T-helper 2 cell treated with Interferon-gamma antibody and Interleukin-4, amounts not matched to agents 5 μg/mL and 100 μg/mL, for 36 hours (primary cell): ENCODE measurements at regions not wholly inside any gene's neighbourhood (a gene's known extent, or its start where the extent isn't known, plus 50 kb on each side); places are given as distances from the start of the nearest gene placed in this dataset.

Experiments
- DNase-seq: peaks from one replicate; pipeline ENCODE4 v3.0.0; 2021; ENCODE audit warnings: low spot score
- H3K27ac Mint-ChIP-seq: one replicate; pipeline ENCODE4 v1.8.0; 2021; ENCODE audit warnings: mild to moderate bottlenecking, mixed read lengths
- H3K27me3 Mint-ChIP-seq: one replicate; pipeline ENCODE4 v1.8.0; 2021; ENCODE audit warnings: low read depth, mixed read lengths
- H3K36me3 Mint-ChIP-seq: one replicate; pipeline ENCODE4 v1.8.0; 2021; ENCODE audit warnings: low read depth, mixed read lengths
- H3K4me1 Mint-ChIP-seq: one replicate; pipeline ENCODE4 v1.8.0; 2021; ENCODE audit warnings: low read depth, mixed read lengths
- H3K4me3 Mint-ChIP-seq: one replicate; pipeline ENCODE4 v1.8.0; 2022; ENCODE audit warnings: mild to moderate bottlenecking, moderate library complexity, mixed read lengths
- H3K9me3 Mint-ChIP-seq: one replicate; pipeline ENCODE4 v1.8.0; 2021; ENCODE audit warnings: mixed read lengths

DNA sequence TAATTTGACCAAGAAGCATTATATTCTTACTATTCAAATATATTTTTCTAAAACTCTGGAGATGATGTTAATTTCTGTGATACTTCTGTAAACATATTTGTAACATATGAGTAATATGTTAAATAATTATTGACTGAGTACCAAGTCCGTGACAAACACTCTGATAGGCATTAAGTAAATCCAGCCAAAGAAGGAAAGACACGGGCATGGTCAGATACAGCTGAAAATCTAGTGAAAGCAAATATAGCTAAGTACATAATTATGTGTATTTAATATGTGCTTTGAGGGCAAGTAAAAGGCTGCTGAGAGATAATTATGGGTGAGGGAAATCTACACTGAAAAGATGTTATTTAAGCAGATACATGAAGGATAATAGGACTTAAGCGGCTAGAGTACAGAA is 1263.6 kb upstream of the ADGRL3 start:
- H3K4me1 Mint-ChIP-seq: no peaks in the 10 kb centered on the region
- peaks cover 16% of the 10 kb centered on the region for H3K9me3 Mint-ChIP-seq
- H3K36me3 Mint-ChIP-seq: no peaks in the 10 kb centered on the region

DNA sequence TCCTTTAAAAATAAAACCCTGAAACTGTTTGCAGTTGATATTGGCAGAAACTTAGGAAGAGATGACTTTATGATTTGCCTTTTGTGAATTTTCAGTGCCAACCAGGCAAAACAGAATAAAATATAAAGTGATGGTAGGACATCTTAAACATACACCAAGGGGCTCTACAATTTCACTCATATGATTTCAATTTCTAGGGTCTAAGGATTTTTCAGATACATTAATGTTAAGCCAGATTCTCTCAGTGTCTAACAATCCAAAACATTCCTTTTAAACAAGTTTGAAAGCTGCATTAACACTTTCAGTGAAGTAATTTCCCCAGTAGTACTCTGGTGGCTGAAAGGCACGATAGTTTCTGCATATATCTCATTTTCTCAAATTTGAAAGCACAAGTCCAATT is 1262.0 kb upstream of the ADGRL3 start:
- Mint-ChIP-seq H3K4me1 (no peaks in the 10 kb centered on the region), H3K36me3 (no peaks in the 10 kb centered on the region), H3K27me3 (no peaks in the 10 kb centered on the region), H3K9me3 (peaks cover 14% of the 10 kb centered on the region), H3K27ac (no peak overlapping the region), H3K4me3 (no peak overlapping the region)
- no peak for DNase-seq

More for the DNA sequence above, 1263.6 kb upstream of the ADGRL3 start:
- Mint-ChIP-seq H3K4me3 (no peak overlapping the region), H3K27ac (no peak overlapping the region), H3K27me3 (no peaks in the 10 kb centered on the region)
- no peak for DNase-seq

DNA sequence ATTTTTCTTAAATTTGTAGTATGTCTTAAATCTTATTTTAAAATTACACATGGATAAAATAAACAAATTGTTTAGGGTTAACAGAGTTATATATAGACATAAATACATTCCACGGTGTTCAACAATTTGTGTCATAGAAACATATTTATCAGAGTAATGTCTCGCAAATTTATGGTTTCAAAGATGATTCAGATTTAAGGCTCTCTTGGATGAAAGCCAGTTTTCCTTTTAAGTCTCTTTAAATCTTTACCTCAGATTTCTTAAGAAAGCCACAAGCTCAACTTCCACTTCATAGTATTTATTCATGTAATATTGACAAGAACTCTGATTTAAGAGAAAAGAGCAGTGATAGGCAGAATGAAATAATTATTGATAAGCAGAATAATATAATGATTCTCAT is 1254.8 kb upstream of the ADGRL3 start:
- Mint-ChIP-seq H3K27ac (no peak overlapping the region), H3K27me3 (no peaks in the 10 kb centered on the region), H3K4me3 (no peak overlapping the region), H3K36me3 (no peaks in the 10 kb centered on the region), H3K9me3 (peaks cover 32% of the 10 kb centered on the region), H3K4me1 (no peaks in the 10 kb centered on the region)
- DNase-seq: no peak

DNA sequence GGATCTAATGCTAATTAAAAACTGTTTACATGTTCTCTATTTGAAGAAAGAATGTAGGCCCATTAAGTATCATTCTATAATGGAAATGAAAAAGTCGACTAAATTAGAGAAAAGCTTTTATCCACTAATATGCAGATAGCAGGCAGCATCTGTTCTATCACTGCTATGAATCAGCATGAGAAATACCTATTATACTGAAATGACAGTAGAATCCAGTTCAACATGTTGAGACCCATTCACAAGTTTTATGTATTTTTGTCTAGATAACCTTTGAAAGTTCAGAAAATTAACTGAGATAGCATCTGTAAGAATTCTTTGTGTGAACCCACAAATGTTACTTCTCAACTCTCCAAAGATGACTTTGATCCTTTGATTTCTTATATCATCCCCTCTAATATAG is 1254.4 kb upstream of the ADGRL3 start:
- Mint-ChIP-seq H3K36me3 (no peaks in the 10 kb centered on the region), H3K4me1 (no peaks in the 10 kb centered on the region), H3K4me3 (no peak overlapping the region), H3K27ac (no peak overlapping the region), H3K9me3 (peaks cover 36% of the 10 kb centered on the region), H3K27me3 (no peaks in the 10 kb centered on the region)
- DNase-seq: no peak

DNA sequence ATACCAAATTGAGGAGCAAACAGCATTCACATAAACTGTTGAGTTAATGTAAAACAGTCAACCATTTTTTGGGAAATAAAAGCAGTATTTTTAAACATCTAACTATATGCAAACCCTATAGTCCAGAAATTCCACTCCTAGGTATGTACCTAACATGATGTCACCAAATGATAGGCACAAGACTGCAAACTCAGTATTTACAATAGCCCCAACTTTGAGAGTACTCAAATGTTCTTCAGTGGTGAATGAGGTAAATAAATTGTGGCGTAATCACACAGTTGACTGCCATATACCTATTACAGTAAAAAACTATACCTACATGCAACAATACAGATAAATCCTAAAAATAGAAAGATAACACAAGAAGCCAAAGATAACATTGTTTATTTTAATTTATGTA is 1243.8 kb upstream of the ADGRL3 start:
- H3K9me3 Mint-ChIP-seq: peaks cover 12% of the 10 kb centered on the region
- H3K4me3 Mint-ChIP-seq: no peak overlapping the region
- no peak overlapping the region for H3K27ac Mint-ChIP-seq
- DNase-seq: no peak
- H3K27me3 Mint-ChIP-seq: no peaks in the 10 kb centered on the region
- no peaks in the 10 kb centered on the region for H3K4me1 Mint-ChIP-seq
- H3K36me3 Mint-ChIP-seq: no peaks in the 10 kb centered on the region

DNA sequence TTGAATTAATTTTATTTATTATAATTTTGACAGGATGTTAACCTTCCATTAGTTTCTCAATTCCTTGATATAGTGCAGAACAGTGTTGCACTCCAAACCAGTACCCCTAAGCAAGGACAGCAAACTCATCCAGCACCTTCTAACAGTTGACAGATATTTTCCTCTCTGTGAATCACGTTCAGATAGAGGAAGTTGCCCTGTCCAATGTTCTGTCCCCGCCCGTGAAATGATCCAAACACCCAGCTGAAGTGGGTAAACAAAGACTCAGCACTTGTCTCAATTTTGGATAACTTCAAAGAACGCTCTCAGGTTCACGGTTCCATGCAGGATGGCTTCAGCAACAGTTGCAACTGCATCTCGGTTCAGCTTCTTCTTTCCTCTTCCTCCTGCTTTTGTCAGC is 1240.0 kb upstream of the ADGRL3 start:
- Mint-ChIP-seq H3K27ac (no peak overlapping the region), H3K4me1 (no peaks in the 10 kb centered on the region), H3K36me3 (no peaks in the 10 kb centered on the region), H3K9me3 (peaks cover 19% of the 10 kb centered on the region), H3K27me3 (no peaks in the 10 kb centered on the region), H3K4me3 (no peak overlapping the region)
- no peak for DNase-seq

DNA sequence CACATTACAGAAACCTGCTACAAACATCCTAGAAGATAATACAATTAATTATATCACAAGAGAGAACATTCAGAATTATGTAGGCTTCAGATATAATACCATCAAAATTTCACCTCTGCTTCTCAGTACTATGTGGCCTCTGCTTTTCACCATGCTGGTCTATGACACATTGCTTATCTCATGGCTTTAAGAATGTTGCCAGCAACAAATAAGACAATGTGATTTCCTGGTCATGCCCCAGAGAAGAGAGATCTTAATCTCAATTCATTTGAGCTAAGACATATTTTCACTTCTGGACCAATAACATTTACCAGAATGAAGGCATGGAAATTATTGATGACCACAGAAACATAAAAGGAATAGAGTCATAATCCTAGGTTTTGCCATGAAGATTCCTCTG is 1233.4 kb upstream of the ADGRL3 start:
- Mint-ChIP-seq H3K4me3 (no peak overlapping the region), H3K36me3 (no peaks in the 10 kb centered on the region), H3K9me3 (peaks cover 47% of the 10 kb centered on the region), H3K27ac (no peak overlapping the region), H3K27me3 (no peaks in the 10 kb centered on the region), H3K4me1 (no peaks in the 10 kb centered on the region)
- no peak for DNase-seq

DNA sequence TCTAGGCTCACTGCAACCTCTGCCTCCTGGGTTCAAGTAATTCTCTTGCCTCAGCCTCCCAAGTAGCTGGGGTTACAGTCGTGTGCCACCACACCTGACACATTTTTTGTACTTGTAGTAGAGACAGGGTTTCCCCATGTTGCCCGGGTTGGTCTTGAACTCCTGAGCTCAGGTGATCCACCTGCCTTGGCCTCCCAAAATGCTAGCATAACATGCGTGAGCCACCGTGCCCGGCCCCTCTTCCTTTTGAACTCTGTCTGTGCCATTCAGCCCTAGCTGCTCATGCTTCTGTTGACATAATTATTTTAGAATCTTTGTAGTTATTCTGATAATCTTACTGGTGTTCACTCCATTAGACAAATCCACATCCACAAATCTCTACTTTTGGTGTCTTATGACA is 1231.3 kb upstream of the ADGRL3 start:
- Mint-ChIP-seq H3K27ac (no peak overlapping the region), H3K27me3 (no peaks in the 10 kb centered on the region), H3K9me3 (peaks cover 36% of the 10 kb centered on the region), H3K36me3 (no peaks in the 10 kb centered on the region), H3K4me1 (no peaks in the 10 kb centered on the region), H3K4me3 (no peak overlapping the region)
- DNase-seq: no peak

DNA sequence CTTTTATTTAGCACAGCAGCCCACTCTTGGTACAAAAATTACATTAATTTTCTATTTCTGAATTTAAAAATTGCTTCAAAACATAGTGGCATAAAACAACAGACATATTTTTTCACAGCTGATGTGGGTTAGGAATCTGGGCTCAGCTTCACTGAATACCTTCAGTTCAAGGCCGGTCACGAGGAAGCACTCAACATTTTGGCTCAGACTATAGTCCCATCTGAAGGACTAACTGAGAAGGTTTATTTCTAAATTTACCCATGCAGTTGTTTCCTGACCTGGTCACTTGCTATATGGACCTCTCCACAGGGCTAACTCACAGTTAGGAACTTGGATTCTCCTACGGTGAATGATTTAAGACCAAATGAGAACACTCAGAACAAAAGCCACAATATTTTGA is 1230.2 kb upstream of the ADGRL3 start:
- DNase-seq: no peak
- no peaks in the 10 kb centered on the region for H3K4me1 Mint-ChIP-seq
- H3K27me3 Mint-ChIP-seq: no peaks in the 10 kb centered on the region
- no peak overlapping the region for H3K4me3 Mint-ChIP-seq
- H3K36me3 Mint-ChIP-seq: no peaks in the 10 kb centered on the region
- no peak overlapping the region for H3K27ac Mint-ChIP-seq
- H3K9me3 Mint-ChIP-seq: peaks cover 36% of the 10 kb centered on the region

DNA sequence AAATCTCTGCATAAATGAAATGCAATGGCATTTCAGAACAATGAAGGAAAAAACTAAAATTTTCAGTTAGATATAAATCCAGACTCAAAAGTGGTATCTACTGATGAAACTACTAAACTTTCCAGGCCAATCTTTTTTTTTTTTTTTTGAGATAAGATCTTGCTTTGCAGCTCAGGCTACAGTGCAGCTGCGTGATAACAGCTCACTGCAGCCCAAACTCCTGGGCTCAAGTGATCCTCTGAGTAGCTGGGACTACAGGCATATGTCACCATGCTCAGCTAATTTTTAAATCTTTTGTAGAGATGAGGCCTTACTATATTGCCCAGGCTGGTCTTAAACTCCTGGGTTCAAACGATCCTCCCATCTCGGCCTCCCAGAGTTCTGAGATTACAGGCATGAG is 1228.2 kb upstream of the ADGRL3 start:
- H3K36me3 Mint-ChIP-seq: no peaks in the 10 kb centered on the region
- peaks cover 36% of the 10 kb centered on the region for H3K9me3 Mint-ChIP-seq
- H3K4me1 Mint-ChIP-seq: no peaks in the 10 kb centered on the region
- H3K4me3 Mint-ChIP-seq: no peak overlapping the region
- no peak overlapping the region for H3K27ac Mint-ChIP-seq
- no peak for DNase-seq
- H3K27me3 Mint-ChIP-seq: no peaks in the 10 kb centered on the region

DNA sequence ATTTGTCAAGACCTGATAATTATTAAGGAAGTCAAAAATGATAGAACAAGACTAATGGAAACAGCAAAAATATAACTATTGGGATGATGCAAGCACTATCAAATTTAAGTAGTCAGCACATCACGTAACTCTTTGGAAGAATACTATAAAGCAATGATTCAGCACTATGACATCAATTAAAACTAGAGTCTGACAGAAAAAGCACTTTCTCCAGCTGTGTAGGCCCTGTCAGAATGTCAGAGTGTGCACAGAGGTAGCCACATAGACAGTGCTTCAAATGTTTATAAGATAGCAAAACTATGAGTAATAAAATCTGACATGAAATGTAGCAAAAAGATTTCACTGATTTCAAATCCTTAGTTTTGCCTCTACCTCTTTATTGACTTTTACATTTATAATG is 1226.6 kb upstream of the ADGRL3 start:
- no peak overlapping the region for H3K27ac Mint-ChIP-seq
- H3K4me3 Mint-ChIP-seq: no peak overlapping the region
- peaks cover 23% of the 10 kb centered on the region for H3K9me3 Mint-ChIP-seq
- DNase-seq: no peak
- H3K4me1 Mint-ChIP-seq: no peaks in the 10 kb centered on the region
- H3K27me3 Mint-ChIP-seq: no peaks in the 10 kb centered on the region
- H3K36me3 Mint-ChIP-seq: no peaks in the 10 kb centered on the region

DNA sequence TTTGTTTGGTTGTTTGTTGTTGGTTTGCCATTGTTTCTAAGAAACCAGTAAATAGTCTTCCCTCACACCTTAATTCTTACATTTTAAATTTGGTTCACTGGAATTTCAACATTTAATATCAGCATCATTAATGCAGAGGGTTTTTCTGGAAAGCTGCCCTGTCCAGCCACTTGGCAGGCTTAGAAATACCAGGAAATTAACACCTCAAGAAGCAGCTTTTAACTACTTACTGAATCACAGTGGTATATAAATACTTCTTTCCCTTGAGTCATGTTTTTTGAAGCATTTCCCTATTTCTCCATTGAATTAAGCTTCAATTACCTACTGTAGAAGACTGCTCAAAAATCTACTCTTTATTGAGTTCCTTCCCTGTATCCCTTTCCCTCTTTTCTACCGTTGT is 1221.1 kb upstream of the ADGRL3 start:
- no peak for DNase-seq
- no peak overlapping the region for H3K27ac Mint-ChIP-seq
- H3K27me3 Mint-ChIP-seq: no peaks in the 10 kb centered on the region
- H3K9me3 Mint-ChIP-seq: peaks cover 17% of the 10 kb centered on the region
- no peaks in the 10 kb centered on the region for H3K4me1 Mint-ChIP-seq
- H3K4me3 Mint-ChIP-seq: no peak overlapping the region
- no peaks in the 10 kb centered on the region for H3K36me3 Mint-ChIP-seq

DNA sequence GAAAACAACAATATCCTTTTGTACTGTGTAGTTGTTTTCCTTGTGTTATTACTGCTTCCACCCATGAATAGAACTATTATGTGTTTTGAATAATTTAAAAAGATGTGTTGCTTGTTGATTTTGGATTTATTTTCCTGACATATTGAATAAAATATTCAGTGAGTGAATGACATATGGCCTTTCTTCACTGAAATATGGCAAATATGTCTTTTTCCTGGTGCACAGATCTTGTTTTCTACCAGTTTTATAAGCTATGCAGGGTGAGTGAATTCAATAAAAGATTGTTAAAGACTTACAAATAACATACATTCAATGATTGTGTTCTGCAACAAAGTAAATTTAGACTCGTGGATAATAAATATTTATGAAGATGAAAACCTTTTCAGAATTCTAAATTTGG is 1216.3 kb upstream of the ADGRL3 start:
- no peaks in the 10 kb centered on the region for H3K36me3 Mint-ChIP-seq
- peaks cover 29% of the 10 kb centered on the region for H3K9me3 Mint-ChIP-seq
- no peaks in the 10 kb centered on the region for H3K27me3 Mint-ChIP-seq
- DNase-seq: no peak
- no peaks in the 10 kb centered on the region for H3K4me1 Mint-ChIP-seq
- H3K4me3 Mint-ChIP-seq: no peak overlapping the region
- no peak overlapping the region for H3K27ac Mint-ChIP-seq

DNA sequence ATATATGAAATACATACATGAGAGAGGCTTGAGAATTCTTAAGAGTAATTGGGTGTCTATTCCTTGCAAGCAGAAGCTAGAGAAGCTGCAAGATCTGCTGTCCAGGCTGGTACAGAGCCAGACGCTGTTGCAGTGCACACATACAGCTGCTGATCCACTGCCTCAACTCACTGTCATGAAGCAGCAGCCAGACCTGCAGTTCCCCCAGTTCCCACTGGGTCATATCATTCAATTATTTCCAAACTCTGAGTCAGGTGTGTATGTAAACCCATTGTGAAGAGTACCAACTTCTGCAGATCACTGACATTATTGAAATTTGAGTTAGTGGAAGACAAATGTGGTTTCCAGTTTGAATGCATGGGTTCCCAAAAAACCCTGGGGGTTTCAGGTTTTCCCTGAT is 1212.8 kb upstream of the ADGRL3 start:
- no peaks in the 10 kb centered on the region for H3K36me3 Mint-ChIP-seq
- H3K4me3 Mint-ChIP-seq: no peak overlapping the region
- no peak overlapping the region for H3K27ac Mint-ChIP-seq
- DNase-seq: no peak
- peaks cover 19% of the 10 kb centered on the region for H3K9me3 Mint-ChIP-seq
- no peaks in the 10 kb centered on the region for H3K27me3 Mint-ChIP-seq
- no peaks in the 10 kb centered on the region for H3K4me1 Mint-ChIP-seq

DNA sequence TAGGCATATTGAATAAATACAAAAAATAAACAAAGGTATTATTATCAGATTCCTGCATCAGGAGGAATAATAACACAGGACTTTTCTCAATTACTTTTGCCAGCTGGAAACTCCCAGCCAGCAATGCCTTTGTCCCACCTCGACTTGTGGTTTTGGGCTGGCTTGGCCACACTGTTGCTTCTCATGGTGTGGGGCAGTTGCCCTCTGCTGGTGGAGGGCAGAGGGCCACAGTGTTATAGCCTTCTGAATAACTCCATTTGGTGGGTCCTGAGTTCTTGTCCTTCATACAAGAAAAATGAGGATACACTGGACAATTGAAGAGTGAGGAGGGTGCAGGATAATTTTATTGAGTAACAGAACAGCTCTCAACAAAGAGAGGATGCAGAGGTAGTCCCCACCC is 1206.0 kb upstream of the ADGRL3 start:
- peaks cover 35% of the 10 kb centered on the region for H3K9me3 Mint-ChIP-seq
- H3K27me3 Mint-ChIP-seq: no peaks in the 10 kb centered on the region
- no peaks in the 10 kb centered on the region for H3K4me1 Mint-ChIP-seq

More for the DNA sequence above, 1206.0 kb upstream of the ADGRL3 start:
- no peak overlapping the region for H3K27ac Mint-ChIP-seq
- H3K4me3 Mint-ChIP-seq: no peak overlapping the region
- H3K36me3 Mint-ChIP-seq: no peaks in the 10 kb centered on the region
- DNase-seq: no peak
